Parathyroid adenoma (tissue), 2 donors: ENCODE measurements at regions not wholly inside any gene's neighbourhood (a gene's known extent, or its start where the extent isn't known, plus 50 kb on each side); places are given as distances from the start of the nearest gene placed in this dataset.

Source experiments
- H2AFZ ChIP-seq: fragments of 300-600 bp; sonication (generic); one replicate; pipeline ENCODE4 v1.7.0; 2017; ENCODE audit warnings: antibody characterized with exemption, mild to moderate bottlenecking
- H3K27ac ChIP-seq: fragments of 300-600 bp; sonication (generic); one replicate; pipeline ENCODE4 v1.7.0; 2017
- H3K27me3 ChIP-seq: fragments of 300-600 bp; sonication (generic); one replicate; pipeline ENCODE4 v1.7.0; 2017; ENCODE audit warnings: low read length; ENCODE audit not compliant: control insufficient read depth, insufficient read depth
- H3K36me3 ChIP-seq: fragments of 300-600 bp; sonication (generic); one replicate; pipeline ENCODE4 v1.7.0; 2017; ENCODE audit warnings: low read length; ENCODE audit not compliant: control insufficient read depth, insufficient read depth
- H3K4me1 ChIP-seq: fragments of 300-600 bp; sonication (generic); one replicate; pipeline ENCODE4 v1.7.0; 2017; ENCODE audit warnings: control low read depth
- H3K4me2 ChIP-seq: fragments of 300-600 bp; sonication (generic); one replicate; pipeline ENCODE4 v1.7.0; 2017; ENCODE audit warnings: low read length
- H3K4me3 ChIP-seq: fragments of 300-600 bp; sonication (generic); one replicate; pipeline ENCODE4 v1.7.0; 2017; ENCODE audit warnings: low read depth, low read length
- H3K79me2 ChIP-seq: fragments of 300-600 bp; sonication (generic); one replicate; pipeline ENCODE4 v1.7.0; 2017; ENCODE audit warnings: control low read depth
- H3K9ac ChIP-seq: fragments of 300-600 bp; sonication (generic); one replicate; pipeline ENCODE4 v1.7.0; 2017; ENCODE audit warnings: mild to moderate bottlenecking
- H3K9me3 ChIP-seq: fragments of 300-600 bp; sonication (generic); one replicate; pipeline ENCODE4 v1.7.0; 2017; ENCODE audit warnings: low read length; ENCODE audit not compliant: control insufficient read depth
- CTCF ChIP-seq: fragments of 300-600 bp; sonication (generic); IDR thresholded peaks from one replicate; pipeline ENCODE4 v1.7.0; 2017; ENCODE audit warnings: antibody characterized with exemption, mild to moderate bottlenecking
- donor health status: primary hyperparathyroidism.

- Histone ChIP-seq H3K4me1 (no peaks in the 10 kb centered on the region), H3K27me3 (no peaks in the 10 kb centered on the region), H3K9ac (no peak overlapping the region), H3K4me2 (no peak overlapping the region), H3K36me3 (no peaks in the 10 kb centered on the region), H2AFZ (no peak overlapping the region), H3K4me3 (no peak overlapping the region), H3K79me2 (no peaks in the 10 kb centered on the region), H3K27ac (no peak overlapping the region), H3K9me3 (no peaks in the 10 kb centered on the region)
- TF ChIP-seq CTCF = no peak
These were observed 970.9 kb downstream of the EFNA5 start for GRCh38 chr5:106699796-106700195.

- Histone ChIP-seq H3K36me3 (no peaks in the 10 kb centered on the region), H3K9ac (no peak overlapping the region), H3K4me3 (no peak overlapping the region), H3K9me3 (no peaks in the 10 kb centered on the region), H3K4me2 (no peak overlapping the region), H2AFZ (no peak overlapping the region), H3K79me2 (no peaks in the 10 kb centered on the region), H3K27me3 (no peaks in the 10 kb centered on the region), H3K4me1 (no peaks in the 10 kb centered on the region), H3K27ac (no peak overlapping the region)
- TF ChIP-seq CTCF = no peak
These were observed 971.5 kb downstream of the EFNA5 start for GRCh38 chr5:106699198-106699597.

GRCh38 chr5:106698169-106698568 is 972.6 kb downstream of the EFNA5 start:
- Histone ChIP-seq H3K4me2 (no peak overlapping the region), H2AFZ (no peak overlapping the region), H3K9me3 (no peaks in the 10 kb centered on the region), H3K4me1 (no peaks in the 10 kb centered on the region), H3K9ac (no peak overlapping the region), H3K27me3 (no peaks in the 10 kb centered on the region), H3K36me3 (no peaks in the 10 kb centered on the region), H3K79me2 (no peaks in the 10 kb centered on the region), H3K4me3 (no peak overlapping the region), H3K27ac (no peak overlapping the region)
- no peak for TF ChIP-seq CTCF

- H3K27me3 ChIP-seq = no peaks in the 10 kb centered on the region
These were observed 979.0 kb downstream of the EFNA5 start for GRCh38 chr5:106691701-106692100.

More at GRCh38 chr5:106691701-106692100, 979.0 kb downstream of the EFNA5 start:
- no peak overlapping the region for H3K9ac ChIP-seq
- no peak overlapping the region for H2AFZ ChIP-seq
- H3K4me1 ChIP-seq = no peaks in the 10 kb centered on the region
- no peak overlapping the region for H3K4me2 ChIP-seq
- H3K27ac ChIP-seq = no peak overlapping the region
- H3K79me2 ChIP-seq = no peaks in the 10 kb centered on the region
- H3K36me3 ChIP-seq = no peaks in the 10 kb centered on the region
- no peaks in the 10 kb centered on the region for H3K9me3 ChIP-seq
- TF ChIP-seq CTCF = no peak
- no peak overlapping the region for H3K4me3 ChIP-seq
